Prostate gland (tissue), 2 donors: ENCODE measurements at regions not wholly inside any gene's neighbourhood (a gene's known extent, or its start where the extent isn't known, plus 50 kb on each side); places are given as distances from the start of the nearest gene placed in this dataset.

Experiments
- CTCF ChIP-seq, 4 experiments: fragments of 200-600 bp in 2 of 4; fragments of 450-650 bp in 2 of 4; sonication (generic) in 2 of 4; IDR thresholded peaks; 1 replicate in 3 of 4; 2 replicates in 1 of 4; pipeline ENCODE4 v1.5.1; 2016 to 2019; ENCODE audit warnings: antibody characterized with exemption in 4 of 4, mild to moderate bottlenecking in 2 of 4, moderate library complexity in 2 of 4
- POLR2AphosphoS5 ChIP-seq: sonication (generic); formaldehyde crosslinking; IDR thresholded peaks from one replicate; pipeline ENCODE4 v1.6.1; 2017; ENCODE audit warnings: antibody characterized with exemption

GRCh38 chr6:22072949-22073348 is 223.9 kb downstream of the PRL start:
- no peak for TF ChIP-seq CTCF (IDR thresholded peaks at IDR 0.05)
- TF ChIP-seq POLR2AphosphoS5 = peak; percentile 27
